WTC11 (cell line): ENCODE measurements at regions not wholly inside any gene's neighbourhood (a gene's known extent, or its start where the extent isn't known, plus 50 kb on each side); places are given as distances from the start of the nearest gene placed in this dataset.

Source experiments
- CTCF ChIP-seq: fragments of 200-600 bp; IDR thresholded peaks from 2 replicates; pipeline ENCODE4 v1.8.0; 2022; ENCODE audit warnings: antibody characterized with exemption
- ESRRA ChIP-seq: sonication (generic); formaldehyde crosslinking; IDR thresholded peaks from 2 replicates; pipeline ENCODE4 v1.8.1; 2022; ENCODE audit warnings: mild to moderate bottlenecking, missing genetic modification reagents, borderline replicate concordance
- JUN ChIP-seq: sonication (generic); formaldehyde crosslinking; IDR thresholded peaks from 2 replicates; pipeline ENCODE4 v1.8.0; 2023; ENCODE audit warnings: mild to moderate bottlenecking, missing genetic modification reagents
- SMAD3 ChIP-seq: sonication (generic); formaldehyde crosslinking; IDR thresholded peaks from 2 replicates; pipeline ENCODE4 v1.8.0; 2022; ENCODE audit warnings: missing genetic modification reagents, mild to moderate bottlenecking, borderline replicate concordance
- SP1 ChIP-seq: sonication (generic); formaldehyde crosslinking; conservative IDR thresholded peaks from 2 replicates; pipeline ENCODE4 v1.8.1; 2022; ENCODE audit warnings: missing genetic modification reagents
- USF2 ChIP-seq: sonication (generic); formaldehyde crosslinking; IDR thresholded peaks from 2 replicates; pipeline ENCODE4 v1.8.1; 2023; ENCODE audit warnings: mild to moderate bottlenecking, missing genetic modification reagents, moderate library complexity
- TF ChIP-seq, protein P1 (sequence below): sonication (generic); formaldehyde crosslinking; IDR thresholded peaks from 2 replicates; pipeline ENCODE4 v1.8.0; 2022; ENCODE audit warnings: missing genetic modification reagents

- no peak for TF ChIP-seq JUN (CRISPR knock-in tag)
- TF ChIP-seq, protein P1, sequence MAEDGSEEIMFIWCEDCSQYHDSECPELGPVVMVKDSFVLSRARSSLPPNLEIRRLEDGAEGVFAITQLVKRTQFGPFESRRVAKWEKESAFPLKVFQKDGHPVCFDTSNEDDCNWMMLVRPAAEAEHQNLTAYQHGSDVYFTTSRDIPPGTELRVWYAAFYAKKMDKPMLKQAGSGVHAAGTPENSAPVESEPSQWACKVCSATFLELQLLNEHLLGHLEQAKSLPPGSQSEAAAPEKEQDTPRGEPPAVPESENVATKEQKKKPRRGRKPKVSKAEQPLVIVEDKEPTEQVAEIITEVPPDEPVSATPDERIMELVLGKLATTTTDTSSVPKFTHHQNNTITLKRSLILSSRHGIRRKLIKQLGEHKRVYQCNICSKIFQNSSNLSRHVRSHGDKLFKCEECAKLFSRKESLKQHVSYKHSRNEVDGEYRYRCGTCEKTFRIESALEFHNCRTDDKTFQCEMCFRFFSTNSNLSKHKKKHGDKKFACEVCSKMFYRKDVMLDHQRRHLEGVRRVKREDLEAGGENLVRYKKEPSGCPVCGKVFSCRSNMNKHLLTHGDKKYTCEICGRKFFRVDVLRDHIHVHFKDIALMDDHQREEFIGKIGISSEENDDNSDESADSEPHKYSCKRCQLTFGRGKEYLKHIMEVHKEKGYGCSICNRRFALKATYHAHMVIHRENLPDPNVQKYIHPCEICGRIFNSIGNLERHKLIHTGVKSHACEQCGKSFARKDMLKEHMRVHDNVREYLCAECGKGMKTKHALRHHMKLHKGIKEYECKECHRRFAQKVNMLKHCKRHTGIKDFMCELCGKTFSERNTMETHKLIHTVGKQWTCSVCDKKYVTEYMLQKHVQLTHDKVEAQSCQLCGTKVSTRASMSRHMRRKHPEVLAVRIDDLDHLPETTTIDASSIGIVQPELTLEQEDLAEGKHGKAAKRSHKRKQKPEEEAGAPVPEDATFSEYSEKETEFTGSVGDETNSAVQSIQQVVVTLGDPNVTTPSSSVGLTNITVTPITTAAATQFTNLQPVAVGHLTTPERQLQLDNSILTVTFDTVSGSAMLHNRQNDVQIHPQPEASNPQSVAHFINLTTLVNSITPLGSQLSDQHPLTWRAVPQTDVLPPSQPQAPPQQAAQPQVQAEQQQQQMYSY, result no peak
- TF ChIP-seq USF2 (CRISPR knock-in tag), result no peak
- TF ChIP-seq CTCF, result no peak
- TF ChIP-seq ESRRA, result no peak
- no peak for TF ChIP-seq SMAD3
- TF ChIP-seq SP1 (CRISPR knock-in tag), result no peak
Measured at GRCh38 chr1:25038699-25039098, 108.6 kb upstream of the RUNX3 start.
